MM.1S (cell line): ENCODE measurements at regions not wholly inside any gene's neighbourhood (a gene's known extent, or its start where the extent isn't known, plus 50 kb on each side); places are given as distances from the start of the nearest gene placed in this dataset.

ENCODE experiments used
- DNase-seq: peaks from one replicate; pipeline ENCODE4 v3.0.0-alpha.2; 2015
- H2AFZ ChIP-seq: fragments of 300-600 bp; sonication (generic); 2 replicates; pipeline ENCODE4 v1.6.0; 2016; ENCODE audit warnings: antibody characterized with exemption, low read length
- H3F3A ChIP-seq: fragments of 300-600 bp; sonication (generic); 2 replicates; pipeline ENCODE4 v1.6.1; 2016; ENCODE audit warnings: mild to moderate bottlenecking, antibody characterized with exemption, low read length, moderate library complexity, mixed read lengths; ENCODE audit not compliant: insufficient read depth
- H3K27ac ChIP-seq: fragments of 300-600 bp; sonication (generic); 2 replicates; pipeline ENCODE4 v1.5.1; 2016; ENCODE audit warnings: mild to moderate bottlenecking, low read length
- H3K27me3 ChIP-seq: fragments of 300-600 bp; sonication (generic); replicated peaks from 2 replicates; pipeline ENCODE4 v1.6.0; 2016; ENCODE audit warnings: low read length; ENCODE audit not compliant: insufficient read depth
- H3K36me3 ChIP-seq: fragments of 300-600 bp; sonication (generic); replicated peaks from 2 replicates; pipeline ENCODE4 v1.6.1; 2016; ENCODE audit warnings: mild to moderate bottlenecking, low read length, mixed read lengths; ENCODE audit not compliant: insufficient read depth
- H3K4me1 ChIP-seq: fragments of 300-600 bp; sonication (generic); 2 replicates; pipeline ENCODE4 v1.6.1; 2016; ENCODE audit warnings: low read length, mixed read lengths
- H3K4me2 ChIP-seq: fragments of 300-600 bp; sonication (generic); 2 replicates; pipeline ENCODE4 v1.6.0; 2016; ENCODE audit warnings: low read depth, low read length
- H3K4me3 ChIP-seq: fragments of 300-600 bp; sonication (generic); 2 replicates; pipeline ENCODE4 v1.5.1; 2016; ENCODE audit warnings: low read length, mixed read lengths
- H3K79me2 ChIP-seq: fragments of 300-600 bp; sonication (generic); 2 replicates; pipeline ENCODE4 v1.6.1; 2016; ENCODE audit warnings: mixed run types, low read length, mixed read lengths
- H3K9ac ChIP-seq: fragments of 300-600 bp; sonication (generic); 2 replicates; pipeline ENCODE4 v1.6.1; 2016; ENCODE audit warnings: low read length, mixed read lengths
- H3K9me2 ChIP-seq: fragments of 300-600 bp; sonication (generic); replicated peaks from 2 replicates; pipeline ENCODE4 v1.6.1; 2016; ENCODE audit warnings: mild to moderate bottlenecking, low read length, mixed read lengths; ENCODE audit not compliant: insufficient read depth
- H3K9me3 ChIP-seq: fragments of 300-600 bp; sonication (generic); replicated peaks from 2 replicates; pipeline ENCODE4 v1.6.1; 2016; ENCODE audit warnings: mild to moderate bottlenecking, low read length, mixed read lengths; ENCODE audit not compliant: insufficient read depth
- H4K20me1 ChIP-seq: fragments of 300-600 bp; sonication (generic); 2 replicates; pipeline ENCODE4 v1.6.1; 2016; ENCODE audit warnings: mild to moderate bottlenecking, low read length, moderate library complexity, mixed read lengths; ENCODE audit not compliant: insufficient read depth
- CTCF ChIP-seq: fragments of 300-600 bp; sonication (generic); IDR thresholded peaks from 2 replicates; pipeline ENCODE4 v1.5.1; 2016; ENCODE audit warnings: antibody characterized with exemption, low read length, mixed read lengths
- EZH2 ChIP-seq: fragments of 300-600 bp; sonication (generic); optimal IDR thresholded peaks from 2 replicates; pipeline ENCODE3; 2017; ENCODE audit warnings: low read depth, mild to moderate bottlenecking, antibody characterized with exemption, low read length, mixed read lengths
- EZH2phosphoT487 ChIP-seq: fragments of 300-600 bp; sonication (generic); IDR thresholded peaks from 2 replicates; pipeline ENCODE4 v1.6.1; 2018; ENCODE audit warnings: antibody characterized with exemption, low read length

GRCh38 chr2:160558531-160558930 is 64.9 kb upstream of the RBMS1 start:
- Histone ChIP-seq H3K4me3 (no peak overlapping the region), H3K9me3 (no peaks in the 10 kb centered on the region), H4K20me1 (no peaks in the 10 kb centered on the region), H3K36me3 (no peaks in the 10 kb centered on the region), H3F3A (no peaks in the 10 kb centered on the region), H3K79me2 (no peaks in the 10 kb centered on the region), H3K4me2 (no peak overlapping the region), H3K9me2 (no peaks in the 10 kb centered on the region; the same call in 1 of the 2 replicates), H3K4me1 (no peaks in the 10 kb centered on the region; the same call in 1 of the 2 replicates), H3K9ac (no peak overlapping the region), H2AFZ (no peak overlapping the region), H3K27ac (no peak overlapping the region), H3K27me3 (no peaks in the 10 kb centered on the region)
- DNase-seq: no peak
- TF ChIP-seq CTCF (no peak), EZH2 (no peak), EZH2phosphoT487 (no peak)

- H2AFZ ChIP-seq: no peak overlapping the region
- DNase-seq: no peak
- H3K27ac ChIP-seq: no peak overlapping the region
- no peaks in the 10 kb centered on the region for H3K79me2 ChIP-seq
- no peak overlapping the region for H3K4me3 ChIP-seq
- no peak overlapping the region for H3K9ac ChIP-seq
- H3K4me1 ChIP-seq: no peaks in the 10 kb centered on the region; the same call in 1 of the 2 replicates
- H3K4me2 ChIP-seq: no peak overlapping the region
- H3K27me3 ChIP-seq: no peaks in the 10 kb centered on the region
- H3K9me3 ChIP-seq: no peaks in the 10 kb centered on the region
- no peaks in the 10 kb centered on the region for H4K20me1 ChIP-seq
- TF ChIP-seq CTCF (no peak), EZH2phosphoT487 (no peak), EZH2 (no peak)
- H3K9me2 ChIP-seq: no peaks in the 10 kb centered on the region
- H3K36me3 ChIP-seq: no peaks in the 10 kb centered on the region
- H3F3A ChIP-seq: no peaks in the 10 kb centered on the region
These were observed 68.1 kb upstream of the RBMS1 start for GRCh38 chr2:160561551-160562295.

- Histone ChIP-seq H2AFZ (no peak overlapping the region), H3K4me1 (no peaks in the 10 kb centered on the region; the same call in 1 of the 2 replicates), H3K79me2 (no peaks in the 10 kb centered on the region), H3K27me3 (no peaks in the 10 kb centered on the region), H3K9ac (no peak overlapping the region), H3F3A (no peaks in the 10 kb centered on the region), H3K9me3 (no peaks in the 10 kb centered on the region), H3K36me3 (no peaks in the 10 kb centered on the region), H3K9me2 (no peaks in the 10 kb centered on the region), H3K4me3 (no peak overlapping the region), H4K20me1 (no peaks in the 10 kb centered on the region), H3K4me2 (no peak overlapping the region), H3K27ac (no peak overlapping the region)
- DNase-seq: no peak
- no peak for TF ChIP-seq CTCF
- TF ChIP-seq EZH2: no peak
- TF ChIP-seq EZH2phosphoT487: no peak
These were observed 69.1 kb upstream of the RBMS1 start for GRCh38 chr2:160562730-160563129.
